Body of pancreas (tissue), 4 donors: ENCODE measurements at regions not wholly inside any gene's neighbourhood (a gene's known extent, or its start where the extent isn't known, plus 50 kb on each side); places are given as distances from the start of the nearest gene placed in this dataset.

ENCODE experiments used
- POLR2A ChIP-seq, 3 donors: fragments of 450-650 bp; IDR thresholded peaks; one replicate each; pipeline ENCODE4 v1.6.1; 2016; ENCODE audit warnings: antibody characterized with exemption in 3 of 3, mild to moderate bottlenecking in 2 of 3
- TF ChIP-seq, protein P1 (sequence below), 7 experiments: fragments of 450-650 bp in 4 of 7; fragments of 200-600 bp in 3 of 7; sonication (generic) in 3 of 7; IDR thresholded peaks; one replicate each; pipeline ENCODE4 v1.5.1; 2016 to 2019; ENCODE audit warnings: antibody characterized with exemption in 7 of 7

DNA sequence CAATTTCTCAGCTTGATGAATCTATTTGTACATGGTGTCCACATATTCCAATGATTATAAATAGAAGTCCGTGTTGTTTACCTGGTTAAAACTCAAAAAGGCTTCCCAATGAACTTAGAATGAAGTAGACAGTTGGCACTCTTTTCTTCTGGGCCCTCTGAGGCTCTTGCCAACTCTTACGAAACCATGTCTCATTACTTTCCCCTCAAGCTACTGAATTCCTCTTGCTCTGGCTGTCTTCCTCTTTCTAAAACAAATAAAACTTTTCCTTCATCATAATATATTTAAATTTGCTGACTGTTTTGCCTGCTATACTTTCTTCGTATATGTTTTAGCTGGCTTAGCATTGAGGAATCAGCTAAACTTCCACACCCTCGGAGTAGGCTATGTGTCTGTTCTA is 139.7 kb downstream of the SLITRK6 start:
- no peak for TF ChIP-seq POLR2A (IDR thresholded peaks at IDR 0.05)
- TF ChIP-seq, protein P1, sequence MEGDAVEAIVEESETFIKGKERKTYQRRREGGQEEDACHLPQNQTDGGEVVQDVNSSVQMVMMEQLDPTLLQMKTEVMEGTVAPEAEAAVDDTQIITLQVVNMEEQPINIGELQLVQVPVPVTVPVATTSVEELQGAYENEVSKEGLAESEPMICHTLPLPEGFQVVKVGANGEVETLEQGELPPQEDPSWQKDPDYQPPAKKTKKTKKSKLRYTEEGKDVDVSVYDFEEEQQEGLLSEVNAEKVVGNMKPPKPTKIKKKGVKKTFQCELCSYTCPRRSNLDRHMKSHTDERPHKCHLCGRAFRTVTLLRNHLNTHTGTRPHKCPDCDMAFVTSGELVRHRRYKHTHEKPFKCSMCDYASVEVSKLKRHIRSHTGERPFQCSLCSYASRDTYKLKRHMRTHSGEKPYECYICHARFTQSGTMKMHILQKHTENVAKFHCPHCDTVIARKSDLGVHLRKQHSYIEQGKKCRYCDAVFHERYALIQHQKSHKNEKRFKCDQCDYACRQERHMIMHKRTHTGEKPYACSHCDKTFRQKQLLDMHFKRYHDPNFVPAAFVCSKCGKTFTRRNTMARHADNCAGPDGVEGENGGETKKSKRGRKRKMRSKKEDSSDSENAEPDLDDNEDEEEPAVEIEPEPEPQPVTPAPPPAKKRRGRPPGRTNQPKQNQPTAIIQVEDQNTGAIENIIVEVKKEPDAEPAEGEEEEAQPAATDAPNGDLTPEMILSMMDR (IDR thresholded peaks at IDR 0.05), result no peak
